Activated CD4-positive, alpha-beta T cell treated with anti-CD3 and anti-CD28 coated beads, Interleukin-2, amount 10 ng/mL, durations not matched to agents 7 days and 5 days (primary cell): ENCODE measurements at regions not wholly inside any gene's neighbourhood (a gene's known extent, or its start where the extent isn't known, plus 50 kb on each side); places are given as distances from the start of the nearest gene placed in this dataset.
"Not testable (repeated sequence)": the region's sequence is repeated elsewhere in the genome, so short reads cannot be mapped to it uniquely, and the experiment has no call there.

Experiments
- CTCF ChIA-PET: fragments of 350-600 bp; sonication (Branson Sonifier 250); formaldehyde crosslinking; loops from one replicate; lab custom pipeline; 2021; ENCODE audit warnings: antibody characterized with exemption; lab: Charles Lee
- POLR2A ChIA-PET: fragments of 350-600 bp; sonication (Branson Sonifier 250); formaldehyde crosslinking; loops from one replicate; lab custom pipeline; 2021; ENCODE audit warnings: antibody characterized with exemption; lab: Charles Lee
- DNase-seq: peaks from one replicate; pipeline ENCODE4 v3.0.0-alpha.2; 2020
- H3K27ac Mint-ChIP-seq: one replicate; pipeline ENCODE4 v1.8.0; 2021; ENCODE audit warnings: mild to moderate bottlenecking, moderate library complexity, mixed read lengths
- H3K27me3 Mint-ChIP-seq: one replicate; pipeline ENCODE4 v1.8.0; 2021; ENCODE audit warnings: mixed read lengths
- H3K36me3 Mint-ChIP-seq: one replicate; pipeline ENCODE4 v1.8.0; 2021; ENCODE audit warnings: low read depth, mixed read lengths
- H3K4me1 Mint-ChIP-seq: one replicate; pipeline ENCODE4 v1.8.0; 2021; ENCODE audit warnings: mixed read lengths
- H3K4me3 Mint-ChIP-seq: one replicate; pipeline ENCODE4 v1.8.0; 2021; ENCODE audit warnings: mild to moderate bottlenecking, moderate library complexity, mixed read lengths
- H3K9me3 Mint-ChIP-seq: one replicate; pipeline ENCODE4 v1.8.0; 2021; ENCODE audit warnings: mixed read lengths

DNA sequence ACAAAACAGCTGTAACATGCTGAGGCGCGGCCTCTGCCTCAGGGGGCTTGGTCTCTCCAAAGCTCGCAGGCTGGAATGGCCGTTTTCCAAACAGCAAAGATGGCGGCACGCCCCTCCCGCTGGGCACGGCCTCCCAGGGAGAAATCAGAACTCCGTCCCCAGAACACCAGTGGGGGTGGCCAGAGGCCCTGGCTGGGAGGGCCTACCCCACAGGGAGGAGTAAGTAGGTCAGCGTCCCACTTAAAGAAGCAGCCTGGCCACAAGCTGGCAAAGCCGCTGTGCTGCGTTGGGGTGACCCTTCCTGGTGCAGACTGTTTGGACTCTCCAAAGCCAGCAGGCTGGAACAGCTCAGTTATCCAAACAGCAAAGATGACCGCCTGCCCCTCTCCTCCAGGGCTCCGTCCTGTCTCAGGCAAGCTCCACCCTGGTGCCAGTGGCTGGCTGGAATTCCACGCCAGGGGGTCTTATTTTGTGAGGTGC, 862.8 kb downstream of the TRIML1 start:
- no peaks in the 10 kb centered on the region for H3K36me3 Mint-ChIP-seq
- no peaks in the 10 kb centered on the region for H3K4me1 Mint-ChIP-seq
- no peak overlapping the region for H3K27ac Mint-ChIP-seq
- ChIA-PET POLR2A (no interaction called here), CTCF (no interaction called here)
- no peak for DNase-seq
- peaks cover 11% of the 10 kb centered on the region for H3K9me3 Mint-ChIP-seq
- no peaks in the 10 kb centered on the region for H3K27me3 Mint-ChIP-seq
- H3K4me3 Mint-ChIP-seq, result no peak overlapping the region

DNA sequence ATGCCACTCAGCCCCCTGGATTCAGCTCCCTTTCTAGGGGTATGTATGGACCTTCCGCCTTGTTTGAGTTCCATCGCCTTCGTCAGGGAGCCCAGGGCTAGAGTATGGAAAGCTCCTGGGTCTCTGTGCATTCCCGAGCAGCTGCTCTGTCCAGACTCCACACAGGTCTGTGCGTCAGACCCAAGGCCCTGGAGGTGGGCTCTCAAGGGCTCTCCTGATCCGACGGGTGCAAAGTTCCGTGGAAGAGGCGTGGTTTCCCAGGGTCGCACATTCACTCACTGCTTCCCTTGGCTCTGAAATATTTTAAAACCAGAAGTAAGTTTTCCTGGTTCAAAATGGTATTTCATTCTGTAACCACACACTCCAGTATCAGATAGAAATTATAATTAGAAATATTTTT, 863.2 kb downstream of the TRIML1 start:
- CTCF ChIA-PET, result no interaction called here
- no peak for DNase-seq
- no peak overlapping the region for H3K27ac Mint-ChIP-seq
- peaks cover 11% of the 10 kb centered on the region for H3K9me3 Mint-ChIP-seq
- H3K36me3 Mint-ChIP-seq, result no peaks in the 10 kb centered on the region
- POLR2A ChIA-PET, result no interaction called here
- no peak overlapping the region for H3K4me3 Mint-ChIP-seq
- H3K4me1 Mint-ChIP-seq, result no peaks in the 10 kb centered on the region
- H3K27me3 Mint-ChIP-seq, result no peaks in the 10 kb centered on the region

DNA sequence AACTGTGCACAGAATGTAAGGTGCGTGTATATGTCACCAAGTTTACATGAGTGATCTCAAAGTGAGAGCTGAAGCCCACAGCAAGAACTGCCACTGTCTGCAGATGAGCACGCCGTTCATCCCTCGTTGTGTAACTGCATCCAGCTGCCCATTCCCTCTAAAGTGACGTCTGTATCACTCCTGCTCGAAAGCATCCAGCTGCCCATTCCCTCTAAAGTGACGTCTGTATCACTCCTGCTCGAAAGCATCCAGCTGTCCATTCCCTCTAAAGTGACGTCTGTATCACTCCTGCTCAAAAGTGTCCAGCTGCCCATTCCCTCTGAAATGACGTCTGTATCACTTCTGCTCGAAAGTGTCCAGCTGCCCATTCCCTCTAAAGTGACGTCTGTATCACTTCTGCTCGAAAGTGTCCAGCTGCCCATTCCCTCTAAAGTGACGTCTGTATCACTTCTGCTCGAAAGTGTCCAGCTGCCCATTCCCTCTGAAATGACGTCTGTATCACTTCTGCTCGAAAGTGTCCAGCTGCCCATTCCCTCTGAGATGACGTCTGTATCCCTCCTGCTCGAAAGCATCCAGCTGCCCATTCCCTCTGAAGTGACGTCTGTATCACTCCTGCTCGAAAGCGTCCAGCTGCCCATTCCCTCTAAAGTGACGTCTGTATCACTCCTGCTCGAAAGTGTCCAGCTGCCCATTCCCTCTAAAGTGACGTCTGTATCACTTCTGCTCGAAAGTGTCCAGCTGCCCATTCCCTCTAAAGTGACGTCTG, 871.4 kb downstream of the TRIML1 start:
- DNase-seq, H3K27ac Mint-ChIP-seq, POLR2A ChIA-PET, H3K4me1 Mint-ChIP-seq, H3K36me3 Mint-ChIP-seq, H3K4me3 Mint-ChIP-seq, CTCF ChIA-PET, H3K27me3 Mint-ChIP-seq: not testable (repeated sequence)
- peaks cover 14% of the 10 kb centered on the region for H3K9me3 Mint-ChIP-seq

DNA sequence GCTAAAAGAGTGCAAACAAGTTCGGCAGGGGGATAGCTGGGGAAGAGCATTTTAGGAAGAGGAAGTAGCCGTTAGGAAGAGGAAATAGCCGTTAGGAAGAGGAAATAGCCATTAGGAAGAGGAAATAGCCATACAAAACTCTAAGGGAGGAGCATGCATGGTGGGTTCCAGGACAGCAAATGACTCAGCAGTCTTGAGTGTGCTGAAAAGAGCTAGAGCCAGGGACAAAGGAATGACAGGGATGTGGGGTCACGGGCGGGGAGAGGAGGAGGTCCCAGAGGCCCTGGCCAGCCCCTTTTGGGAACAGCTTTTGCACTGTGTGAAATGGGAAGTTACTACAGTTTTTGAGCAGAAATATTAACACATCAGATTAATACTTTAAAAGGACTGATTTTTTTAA, 882.6 kb downstream of the TRIML1 start:
- no peak overlapping the region for H3K27ac Mint-ChIP-seq
- CTCF ChIA-PET, result interaction anchor here (0.6 kb wide), 1 partner anchor 1382 kb away, joined by 3 read pairs; no protein-coding TSS in a partner anchor
- no peaks in the 10 kb centered on the region for H3K4me1 Mint-ChIP-seq
- H3K36me3 Mint-ChIP-seq, result no peaks in the 10 kb centered on the region
- H3K4me3 Mint-ChIP-seq, result no peak overlapping the region
- POLR2A ChIA-PET, result no interaction called here
- H3K9me3 Mint-ChIP-seq, result peaks cover 5% of the 10 kb centered on the region
- no peaks in the 10 kb centered on the region for H3K27me3 Mint-ChIP-seq
- DNase-seq, result no peak

DNA sequence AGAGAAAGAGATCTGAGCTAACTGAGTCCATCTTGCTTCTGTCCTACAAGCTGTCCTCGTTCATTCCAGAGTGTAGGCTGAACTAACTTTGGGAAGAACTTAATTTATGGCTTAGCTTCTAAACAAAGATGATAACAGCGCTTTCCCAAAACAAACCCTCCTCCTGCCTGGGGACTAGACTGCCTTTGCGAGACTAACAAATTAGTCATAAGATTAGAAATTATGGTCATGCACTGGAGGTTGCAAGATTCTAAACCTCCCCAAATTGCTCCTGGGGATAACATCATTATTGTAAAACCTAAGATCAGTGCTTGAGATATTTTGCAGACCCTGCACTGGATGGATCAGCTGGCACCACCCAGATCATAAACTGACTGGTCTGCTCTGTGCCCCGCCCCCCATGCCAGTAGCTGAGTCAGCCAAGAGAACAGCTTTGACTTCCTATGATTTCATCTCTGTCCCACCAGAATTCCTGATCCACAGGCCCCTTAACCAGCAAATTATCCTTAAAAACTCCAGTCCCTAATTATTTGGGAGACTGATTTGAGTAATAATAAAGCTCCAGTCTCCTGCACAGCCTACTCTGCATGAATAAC, 883.3 kb downstream of the TRIML1 start:
- no peaks in the 10 kb centered on the region for H3K36me3 Mint-ChIP-seq
- no peaks in the 10 kb centered on the region for H3K27me3 Mint-ChIP-seq
- ChIA-PET CTCF (no interaction called here), POLR2A (no interaction called here)
- no peak overlapping the region for H3K27ac Mint-ChIP-seq
- H3K4me3 Mint-ChIP-seq, result no peak overlapping the region
- H3K9me3 Mint-ChIP-seq, result peaks cover 5% of the 10 kb centered on the region
- DNase-seq, result no peak
- no peaks in the 10 kb centered on the region for H3K4me1 Mint-ChIP-seq

DNA sequence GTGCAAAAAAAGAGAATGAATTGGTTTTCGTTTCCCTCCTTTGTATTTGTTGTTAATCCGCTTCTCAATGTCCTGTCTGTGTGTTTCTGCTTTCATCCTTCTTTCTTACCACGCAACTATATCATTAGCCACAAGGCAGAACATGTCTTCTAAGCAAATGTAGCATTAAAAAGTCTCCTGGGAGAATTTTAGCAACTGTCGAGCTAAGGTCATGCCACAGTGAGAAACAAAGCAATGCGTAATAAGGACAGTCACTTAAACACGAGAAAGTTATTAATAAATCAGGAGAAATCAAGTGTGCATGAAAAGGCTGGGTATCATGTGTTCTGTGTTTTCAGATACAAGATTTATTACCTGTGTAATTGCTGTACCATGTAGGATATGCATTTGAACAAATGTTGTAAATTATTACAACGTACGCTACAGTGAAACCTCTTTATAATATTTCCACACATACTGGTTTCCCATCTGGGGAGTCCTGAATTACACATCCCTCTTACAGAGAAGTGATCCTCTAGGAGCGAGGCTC, 890.8 kb downstream of the TRIML1 start:
- Mint-ChIP-seq H3K4me1 (no peaks in the 10 kb centered on the region), H3K36me3 (no peaks in the 10 kb centered on the region), H3K27ac (no peak overlapping the region), H3K9me3 (no peaks in the 10 kb centered on the region), H3K27me3 (no peaks in the 10 kb centered on the region), H3K4me3 (no peak overlapping the region)
- POLR2A ChIA-PET, result no interaction called here
- CTCF ChIA-PET, result no interaction called here
- DNase-seq, result no peak

DNA sequence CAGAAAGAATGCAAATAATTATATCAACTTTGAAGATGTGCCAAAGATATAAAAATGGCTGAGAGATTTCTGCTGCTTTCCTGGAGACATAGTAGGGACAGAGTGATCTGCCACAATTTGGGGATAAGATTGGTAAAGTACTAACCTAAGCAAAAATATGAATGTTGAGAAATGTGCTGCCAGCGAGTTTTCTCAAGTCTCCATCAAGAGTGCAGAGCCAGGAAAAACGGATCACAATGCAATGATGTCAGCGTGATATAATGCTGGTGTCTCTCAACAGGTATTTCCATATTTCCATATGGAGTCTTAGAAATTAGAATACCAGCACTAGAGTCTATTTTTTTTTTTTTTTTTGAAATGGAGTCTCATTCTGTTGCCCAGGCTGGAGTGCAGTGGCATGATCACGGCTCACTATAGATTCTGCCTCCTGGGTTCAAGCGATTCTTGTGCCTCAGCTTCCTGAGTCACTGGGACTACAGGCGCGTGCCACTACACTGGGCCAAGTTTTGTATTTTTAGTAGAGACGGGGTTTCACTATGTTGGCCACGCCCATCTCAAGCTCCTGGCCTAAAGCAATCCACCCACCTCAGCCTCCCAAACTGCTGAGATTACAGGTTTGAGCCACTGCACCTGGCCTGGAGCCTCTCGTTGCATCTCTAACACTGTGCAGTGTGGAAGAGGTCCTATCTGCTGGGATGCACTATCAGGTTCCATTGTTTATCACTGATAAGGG, 893.5 kb downstream of the TRIML1 start:
- POLR2A ChIA-PET, result no interaction called here
- no peaks in the 10 kb centered on the region for H3K36me3 Mint-ChIP-seq
- CTCF ChIA-PET, result no interaction called here

DNA sequence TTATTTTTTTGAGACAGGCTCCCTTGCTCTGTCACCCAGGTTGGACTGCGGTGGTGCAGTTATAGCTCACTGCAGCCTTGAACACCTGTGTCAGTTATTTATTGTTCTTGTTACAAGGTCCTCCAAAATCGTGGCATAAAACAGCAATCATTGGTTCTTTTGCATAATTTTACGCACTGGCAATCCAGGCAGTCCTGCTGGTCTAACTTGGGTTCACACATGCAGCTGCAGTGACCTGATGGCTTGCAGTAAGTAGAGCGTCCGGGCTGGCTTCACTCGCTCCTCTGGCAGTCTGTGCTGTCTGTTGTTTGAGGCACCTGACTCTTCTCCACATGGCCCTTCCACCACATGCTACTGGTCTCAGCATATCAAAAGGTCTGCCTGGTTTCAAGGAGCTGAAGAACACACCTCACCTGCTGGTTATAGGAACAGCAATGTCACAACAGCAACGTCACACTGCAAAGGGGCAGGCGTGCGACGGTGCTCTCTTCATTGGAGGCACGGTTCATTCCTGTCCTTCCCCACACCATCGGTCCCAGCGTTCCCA, 894.6 kb downstream of the TRIML1 start:
- DNase-seq, result no peak
- ChIA-PET CTCF (no interaction called here), POLR2A (no interaction called here)
- Mint-ChIP-seq H3K4me3 (no peak overlapping the region), H3K4me1 (no peaks in the 10 kb centered on the region), H3K27me3 (no peaks in the 10 kb centered on the region), H3K9me3 (peaks cover 8% of the 10 kb centered on the region), H3K27ac (no peak overlapping the region), H3K36me3 (no peaks in the 10 kb centered on the region)

More for the DNA sequence above, 893.5 kb downstream of the TRIML1 start:
- Mint-ChIP-seq H3K27ac (no peak overlapping the region), H3K4me1 (no peaks in the 10 kb centered on the region), H3K27me3 (no peaks in the 10 kb centered on the region), H3K4me3 (no peak overlapping the region), H3K9me3 (peaks cover 8% of the 10 kb centered on the region)
- DNase-seq, result no peak

DNA sequence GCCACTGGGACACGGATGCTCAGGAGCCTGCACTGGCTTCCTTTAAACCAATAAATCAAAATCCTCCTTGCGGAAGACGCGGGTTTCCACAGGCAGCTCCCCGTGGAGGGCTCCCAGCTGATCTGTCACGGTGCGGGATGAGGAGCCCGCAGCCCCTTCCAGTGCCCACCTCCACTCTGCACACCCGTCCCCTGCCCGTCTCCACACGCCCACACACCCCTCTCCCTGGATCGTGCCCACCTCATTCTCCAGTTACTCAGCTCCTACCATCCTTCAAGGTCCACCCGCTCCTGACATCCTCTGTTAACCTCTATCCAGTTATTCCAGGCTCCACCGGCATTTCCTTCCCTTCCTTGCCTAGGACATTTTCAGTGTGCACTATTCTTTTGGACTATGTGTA, 895.9 kb downstream of the TRIML1 start:
- Mint-ChIP-seq H3K27ac (no peak overlapping the region), H3K9me3 (peaks cover 8% of the 10 kb centered on the region), H3K4me3 (no peak overlapping the region), H3K36me3 (no peaks in the 10 kb centered on the region), H3K27me3 (no peaks in the 10 kb centered on the region), H3K4me1 (no peaks in the 10 kb centered on the region)
- CTCF ChIA-PET, result no interaction called here
- POLR2A ChIA-PET, result no interaction called here
- DNase-seq, result no peak

DNA sequence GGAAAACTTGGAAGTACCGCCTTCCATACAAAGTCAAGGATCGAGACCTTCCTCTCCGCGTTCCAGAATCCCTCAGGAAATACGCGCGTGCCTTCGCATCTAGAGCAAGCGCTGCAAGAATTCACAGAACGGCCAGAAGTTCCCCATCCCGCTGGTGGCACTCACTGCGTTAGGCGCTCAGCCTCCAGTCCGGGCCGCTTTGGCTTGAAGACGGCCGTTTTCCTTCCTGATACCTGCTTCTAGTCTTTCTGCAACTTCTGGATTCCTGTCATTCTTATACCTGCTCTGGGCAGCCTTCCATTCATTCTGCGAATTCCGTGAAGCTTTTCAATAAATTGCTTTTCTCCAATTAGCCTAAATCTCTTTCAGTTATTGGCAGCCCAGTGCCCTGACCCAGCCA, 896.4 kb downstream of the TRIML1 start:
- no peak for DNase-seq
- no peaks in the 10 kb centered on the region for H3K36me3 Mint-ChIP-seq
- peaks cover 10% of the 10 kb centered on the region for H3K9me3 Mint-ChIP-seq
- ChIA-PET POLR2A (no interaction called here), CTCF (no interaction called here)
- H3K27ac Mint-ChIP-seq, result no peak overlapping the region
- H3K27me3 Mint-ChIP-seq, result no peaks in the 10 kb centered on the region
- no peaks in the 10 kb centered on the region for H3K4me1 Mint-ChIP-seq
- no peak overlapping the region for H3K4me3 Mint-ChIP-seq

DNA sequence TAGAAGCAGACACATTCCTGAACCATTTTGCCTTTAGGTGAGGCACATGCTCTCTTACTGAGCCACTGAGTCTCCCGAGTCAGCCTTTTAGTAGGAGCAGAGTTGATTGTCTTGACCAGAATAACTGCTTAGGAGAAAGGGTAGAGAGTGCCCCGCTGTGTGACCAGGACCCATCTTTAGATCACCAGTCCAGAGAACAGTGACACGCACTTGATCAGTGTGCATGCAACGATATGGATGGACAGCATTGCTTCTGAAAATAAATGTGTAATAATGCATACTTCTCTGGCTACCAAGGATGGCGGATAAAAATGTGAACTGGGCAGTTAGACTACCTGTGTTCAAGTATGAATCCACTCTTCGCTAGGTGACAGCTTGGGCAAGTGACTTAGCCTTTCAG, 897.7 kb downstream of the TRIML1 start:
- H3K9me3 Mint-ChIP-seq, result peaks cover 10% of the 10 kb centered on the region
- H3K36me3 Mint-ChIP-seq, result no peaks in the 10 kb centered on the region
- H3K4me3 Mint-ChIP-seq, result no peak overlapping the region
- no peaks in the 10 kb centered on the region for H3K4me1 Mint-ChIP-seq
- CTCF ChIA-PET, result no interaction called here
- POLR2A ChIA-PET, result no interaction called here
- H3K27me3 Mint-ChIP-seq, result no peaks in the 10 kb centered on the region
- DNase-seq, result no peak
- H3K27ac Mint-ChIP-seq, result no peak overlapping the region

DNA sequence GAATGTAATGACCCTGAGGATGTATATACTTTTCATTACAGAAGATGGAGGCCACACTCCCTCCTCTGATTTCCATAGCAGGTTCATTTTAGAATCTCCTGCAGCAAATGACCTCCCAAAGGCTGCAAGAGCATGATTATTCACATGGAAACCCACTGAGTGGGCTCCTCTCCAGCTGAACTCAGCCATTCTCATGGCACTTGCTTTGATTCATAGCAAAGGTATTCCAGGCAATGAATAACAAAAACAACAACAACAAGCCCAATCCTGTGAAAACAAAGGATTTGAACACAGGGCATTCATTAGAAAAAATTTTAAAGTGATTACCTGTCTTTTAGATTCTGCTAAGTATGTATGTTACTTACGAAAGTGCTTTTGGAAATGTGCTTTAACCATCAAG, 894.0 kb upstream of the FRG1 start:
- H3K36me3 Mint-ChIP-seq, result no peaks in the 10 kb centered on the region
- H3K4me1 Mint-ChIP-seq, result no peaks in the 10 kb centered on the region
- no peaks in the 10 kb centered on the region for H3K27me3 Mint-ChIP-seq
- H3K27ac Mint-ChIP-seq, result no peak overlapping the region
- ChIA-PET CTCF (no interaction called here), POLR2A (no interaction called here)
- no peak overlapping the region for H3K4me3 Mint-ChIP-seq
- DNase-seq, result no peak
- no peaks in the 10 kb centered on the region for H3K9me3 Mint-ChIP-seq

DNA sequence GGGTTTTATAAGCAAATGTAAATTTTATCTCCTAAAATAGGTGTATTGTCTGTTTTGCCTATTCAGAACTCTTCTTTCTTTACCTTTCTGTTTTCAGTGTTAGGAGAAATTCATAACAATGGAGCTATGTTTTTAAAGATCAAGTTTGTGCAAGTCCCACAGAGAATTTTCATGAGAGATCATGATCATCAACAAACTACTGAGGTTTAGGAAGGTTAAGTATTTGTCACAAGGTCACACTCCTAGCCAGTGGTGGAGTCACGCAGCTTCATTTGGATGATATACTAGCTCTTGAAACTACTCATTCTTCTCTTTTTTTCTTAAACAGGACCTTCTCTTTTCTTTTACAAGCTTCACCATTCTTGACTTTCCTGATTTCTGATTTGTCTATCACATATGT, 892.6 kb upstream of the FRG1 start:
- Mint-ChIP-seq H3K4me3 (no peak overlapping the region), H3K4me1 (no peaks in the 10 kb centered on the region), H3K27ac (no peak overlapping the region), H3K9me3 (no peaks in the 10 kb centered on the region), H3K27me3 (no peaks in the 10 kb centered on the region), H3K36me3 (no peaks in the 10 kb centered on the region)
- DNase-seq, result no peak
- CTCF ChIA-PET, result no interaction called here
- POLR2A ChIA-PET, result no interaction called here
